ENCODE measurements at regions not wholly inside any gene's neighbourhood (a gene's known extent, or its start where the extent isn't known, plus 50 kb on each side); places are given as distances from the start of the nearest gene placed in this dataset.
"Not testable (repeated sequence)": the region's sequence is repeated elsewhere in the genome, so short reads cannot be mapped to it uniquely, and the experiment has no call there.

DNA sequence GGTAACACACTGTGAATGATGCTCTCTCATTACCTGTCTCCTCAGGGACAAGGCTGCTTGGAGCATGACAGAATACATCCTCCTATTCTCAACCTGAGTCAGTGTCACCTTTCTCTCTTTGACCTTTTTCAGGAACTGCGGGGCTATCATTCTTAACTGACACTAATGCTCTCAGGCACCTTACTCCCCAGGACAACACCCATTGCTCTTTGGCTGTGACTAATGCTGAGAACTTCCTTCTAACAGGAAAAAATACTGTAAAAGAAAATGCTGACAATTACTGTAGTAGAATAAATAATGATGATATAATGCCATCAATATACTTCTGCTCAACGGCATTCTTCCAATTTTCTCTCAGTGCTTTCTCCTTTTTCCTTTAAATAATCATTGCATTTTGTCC, 2082.7 kb upstream of the RAG2 start:
- Mint-ChIP-seq H3K4me3 (no peak overlapping the region), H3K36me3 (no peaks in the 10 kb centered on the region), H3K27ac (no peak overlapping the region), H3K4me1 (no peaks in the 10 kb centered on the region), H3K9me3 (peaks cover 13% of the 10 kb centered on the region), H3K27me3 (no peaks in the 10 kb centered on the region)
- POLR2A ChIA-PET: no interaction called here
- ATAC-seq (ENCODE audit: low read depth) (no peak), DNase-seq (no peak)

DNA sequence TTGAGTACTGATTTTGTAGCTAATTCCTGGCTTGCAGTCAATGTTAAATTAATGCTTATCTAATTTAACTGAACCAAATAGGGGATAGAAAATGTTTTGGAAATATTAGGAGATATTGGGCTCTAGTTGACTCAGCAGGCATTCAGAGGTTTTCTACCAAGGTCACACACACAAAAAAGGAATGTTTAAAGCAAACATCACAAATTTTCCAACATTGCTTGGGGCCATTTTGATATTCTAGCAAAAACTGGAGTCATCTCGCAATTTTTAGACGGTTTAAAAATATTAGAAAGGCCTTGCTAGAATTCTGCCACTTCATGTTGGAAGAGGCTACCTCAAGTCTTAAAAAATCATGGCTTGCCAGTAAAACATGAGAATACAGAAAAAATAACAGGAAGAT, 2082.1 kb upstream of the RAG2 start:
- Mint-ChIP-seq H3K4me1 (no peaks in the 10 kb centered on the region), H3K36me3 (no peaks in the 10 kb centered on the region), H3K27ac (no peak overlapping the region), H3K9me3 (peaks cover 13% of the 10 kb centered on the region), H3K4me3 (no peak overlapping the region), H3K27me3 (no peaks in the 10 kb centered on the region)
- POLR2A ChIA-PET: no interaction called here
- DNase-seq (no peak), ATAC-seq (ENCODE audit: low read depth) (no peak)

DNA sequence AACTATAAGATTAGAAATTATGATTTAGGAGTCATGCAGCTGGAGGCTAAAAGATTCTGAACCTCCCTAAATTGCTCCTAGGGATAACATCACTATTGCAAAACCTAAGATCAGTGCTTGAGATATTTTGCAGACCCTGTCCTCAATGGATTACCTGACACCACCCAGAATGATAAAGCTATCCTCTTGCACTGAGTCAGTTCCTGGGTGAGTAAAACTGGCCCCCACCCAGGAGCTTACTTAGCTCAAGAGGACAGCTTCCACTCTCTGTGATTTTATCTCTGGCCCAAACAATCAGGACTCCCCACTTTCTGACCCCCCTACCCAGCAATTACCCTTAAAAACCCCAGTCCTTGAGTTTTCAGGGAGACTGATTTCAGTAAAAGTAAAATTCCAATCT, 2074.4 kb upstream of the RAG2 start:
- Mint-ChIP-seq H3K9me3 (peaks cover 7% of the 10 kb centered on the region), H3K27me3 (no peaks in the 10 kb centered on the region), H3K4me3 (no peak overlapping the region), H3K36me3 (no peaks in the 10 kb centered on the region), H3K4me1 (no peaks in the 10 kb centered on the region), H3K27ac (no peak overlapping the region)
- POLR2A ChIA-PET: no interaction called here
- ATAC-seq (ENCODE audit: low read depth) (no peak), DNase-seq (no peak)

DNA sequence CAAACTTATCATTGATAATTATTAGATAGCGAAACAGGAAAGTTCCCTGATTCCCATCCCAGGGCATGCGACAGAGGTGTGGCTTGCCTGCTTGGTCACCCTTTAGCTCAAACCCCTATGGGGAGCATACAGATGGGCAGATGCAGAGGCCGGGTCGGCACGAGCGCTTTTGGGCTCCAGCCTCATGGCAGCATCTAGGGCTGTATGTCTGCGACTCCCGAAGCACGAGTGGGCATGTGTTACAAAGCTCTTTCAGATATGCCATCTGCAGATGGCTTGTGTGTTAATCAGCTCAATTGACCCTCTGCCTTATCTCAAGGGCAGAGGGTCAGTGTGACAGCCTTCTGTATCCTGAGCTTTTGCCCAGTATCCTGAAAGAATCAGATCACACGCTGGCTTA, 2069.3 kb upstream of the RAG2 start:
- Mint-ChIP-seq H3K4me3 (no peak overlapping the region), H3K36me3 (no peaks in the 10 kb centered on the region), H3K4me1 (no peaks in the 10 kb centered on the region), H3K9me3 (peaks cover 2% of the 10 kb centered on the region), H3K27ac (no peak overlapping the region), H3K27me3 (no peaks in the 10 kb centered on the region)
- ATAC-seq (ENCODE audit: low read depth) (no peak), DNase-seq (no peak)
- POLR2A ChIA-PET: no interaction called here

DNA sequence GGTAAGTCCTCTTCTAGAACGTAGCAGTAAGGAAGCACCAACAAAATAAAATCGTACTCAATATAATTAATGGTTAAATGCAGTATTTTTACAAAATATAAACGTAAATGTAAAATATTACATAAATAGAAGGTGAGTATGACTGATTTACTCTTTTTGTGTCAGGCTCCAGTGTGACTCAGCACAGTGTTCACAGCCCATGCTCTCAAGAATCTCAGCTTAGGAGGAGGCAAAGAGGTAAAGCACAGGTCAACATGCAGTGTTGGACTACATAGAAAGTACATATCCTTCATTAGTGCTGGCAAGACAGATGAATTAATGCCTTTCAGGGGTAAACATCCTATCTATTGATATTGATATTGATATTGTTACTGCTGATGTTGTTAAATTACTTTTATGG, 2050.6 kb upstream of the RAG2 start:
- POLR2A ChIA-PET: no interaction called here
- H3K4me1 Mint-ChIP-seq: no peaks in the 10 kb centered on the region
- H3K9me3 Mint-ChIP-seq: peaks cover 1% of the 10 kb centered on the region
- no peak for DNase-seq
- H3K27me3 Mint-ChIP-seq: no peaks in the 10 kb centered on the region
- H3K27ac Mint-ChIP-seq: no peak overlapping the region
- H3K36me3 Mint-ChIP-seq: no peaks in the 10 kb centered on the region
- H3K4me3 Mint-ChIP-seq: no peak overlapping the region
- ATAC-seq (ENCODE audit: low read depth): no peak

DNA sequence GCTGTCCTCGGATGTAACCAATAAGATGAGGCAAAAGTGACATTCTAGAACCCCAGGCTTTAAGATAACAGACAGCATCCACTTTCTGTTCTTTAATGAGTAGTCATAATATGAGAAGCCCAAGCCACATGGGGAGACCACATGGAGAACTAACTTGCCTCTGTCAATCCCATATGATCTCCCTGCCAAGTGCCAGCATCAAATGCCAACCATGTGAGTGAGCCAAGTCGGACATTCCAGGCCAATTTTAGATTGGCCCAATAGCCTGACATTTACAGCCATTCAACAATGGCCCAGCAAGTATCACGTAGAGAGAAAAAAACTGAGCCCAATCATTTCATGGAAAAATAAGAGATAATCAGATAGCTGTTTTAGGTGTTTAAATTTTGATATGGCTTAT, 2048.3 kb upstream of the RAG2 start:
- no peaks in the 10 kb centered on the region for H3K4me1 Mint-ChIP-seq
- POLR2A ChIA-PET: no interaction called here
- no peaks in the 10 kb centered on the region for H3K27me3 Mint-ChIP-seq
- peaks cover 3% of the 10 kb centered on the region for H3K9me3 Mint-ChIP-seq
- ATAC-seq (ENCODE audit: low read depth) (no peak), DNase-seq (no peak)
- no peaks in the 10 kb centered on the region for H3K36me3 Mint-ChIP-seq
- H3K4me3 Mint-ChIP-seq: no peak overlapping the region
- H3K27ac Mint-ChIP-seq: no peak overlapping the region

DNA sequence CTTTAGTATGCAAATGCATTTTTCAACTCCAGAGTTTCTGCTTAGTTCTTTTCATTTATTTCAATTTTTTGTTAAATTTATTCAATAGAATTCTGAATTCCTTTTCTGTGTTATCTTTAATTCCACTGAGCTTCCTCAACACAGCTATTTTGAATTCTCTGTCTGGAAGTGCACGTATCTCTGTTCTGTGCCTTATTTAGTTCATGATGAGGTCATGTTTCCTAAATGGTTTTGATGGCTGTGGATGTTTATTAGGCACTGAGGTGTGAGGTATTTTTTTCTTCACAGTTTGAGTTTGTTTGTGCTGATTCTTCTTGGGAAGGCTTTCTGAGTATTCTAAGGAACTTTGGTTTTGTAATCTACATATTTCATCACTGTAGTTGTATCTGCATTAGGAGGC, 2042.8 kb upstream of the RAG2 start:
- POLR2A ChIA-PET: no interaction called here
- ATAC-seq (ENCODE audit: low read depth): no peak
- peaks cover 5% of the 10 kb centered on the region for H3K9me3 Mint-ChIP-seq

DNA sequence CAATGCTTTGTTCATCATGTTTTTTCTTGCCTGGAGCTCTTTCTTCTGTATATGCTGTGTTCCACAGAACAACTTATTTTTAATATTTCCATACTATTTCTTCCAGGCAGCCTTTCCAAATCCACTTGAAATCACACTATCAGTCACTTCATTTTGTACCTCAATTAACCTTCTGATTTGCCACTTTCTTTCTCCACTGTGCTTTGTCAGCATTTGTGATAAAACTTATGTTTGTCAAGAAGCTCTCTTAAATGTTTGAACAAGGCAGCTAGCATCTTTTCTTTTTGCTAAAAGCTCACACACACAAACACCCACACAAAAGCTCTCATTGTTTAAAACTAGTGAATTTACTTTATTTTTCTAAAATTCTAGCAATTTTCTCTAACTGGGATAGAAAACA, 2014.7 kb upstream of the RAG2 start:
- Mint-ChIP-seq H3K4me3 (no peak overlapping the region), H3K27me3 (no peaks in the 10 kb centered on the region), H3K36me3 (no peaks in the 10 kb centered on the region), H3K4me1 (no peaks in the 10 kb centered on the region), H3K27ac (no peak overlapping the region), H3K9me3 (peaks cover 8% of the 10 kb centered on the region)
- DNase-seq (no peak), ATAC-seq (ENCODE audit: low read depth) (no peak)
- POLR2A ChIA-PET: no interaction called here

More for the DNA sequence above, 2042.8 kb upstream of the RAG2 start:
- H3K4me3 Mint-ChIP-seq: no peak overlapping the region
- no peak overlapping the region for H3K27ac Mint-ChIP-seq
- H3K4me1 Mint-ChIP-seq: no peaks in the 10 kb centered on the region
- no peak for DNase-seq
- no peaks in the 10 kb centered on the region for H3K27me3 Mint-ChIP-seq
- H3K36me3 Mint-ChIP-seq: no peaks in the 10 kb centered on the region

DNA sequence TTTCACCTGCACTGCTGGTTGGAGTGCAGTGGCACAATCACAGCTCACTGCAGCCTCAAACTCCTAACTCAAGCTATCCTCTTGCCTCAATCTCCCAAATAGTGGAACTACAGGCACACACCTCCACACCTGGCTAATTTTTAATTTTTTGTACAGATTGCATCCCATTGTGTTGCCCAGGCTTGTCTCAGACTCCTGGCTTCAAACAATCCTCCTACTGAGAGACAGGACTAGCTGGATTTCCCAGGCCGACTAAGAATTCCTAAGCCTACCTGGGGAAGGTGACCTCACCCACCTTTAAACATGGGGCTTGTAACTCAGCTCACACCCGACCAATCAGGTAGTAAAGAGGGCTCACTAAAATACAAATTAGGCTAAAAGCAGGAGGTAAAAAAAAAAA, 2003.3 kb upstream of the RAG2 start:
- peaks cover 11% of the 10 kb centered on the region for H3K9me3 Mint-ChIP-seq
- POLR2A ChIA-PET; ATAC-seq (ENCODE audit: low read depth); DNase-seq; H3K4me1 Mint-ChIP-seq; H3K27me3 Mint-ChIP-seq; H3K36me3 Mint-ChIP-seq; H3K27ac Mint-ChIP-seq; H3K4me3 Mint-ChIP-seq: not testable (repeated sequence)

DNA sequence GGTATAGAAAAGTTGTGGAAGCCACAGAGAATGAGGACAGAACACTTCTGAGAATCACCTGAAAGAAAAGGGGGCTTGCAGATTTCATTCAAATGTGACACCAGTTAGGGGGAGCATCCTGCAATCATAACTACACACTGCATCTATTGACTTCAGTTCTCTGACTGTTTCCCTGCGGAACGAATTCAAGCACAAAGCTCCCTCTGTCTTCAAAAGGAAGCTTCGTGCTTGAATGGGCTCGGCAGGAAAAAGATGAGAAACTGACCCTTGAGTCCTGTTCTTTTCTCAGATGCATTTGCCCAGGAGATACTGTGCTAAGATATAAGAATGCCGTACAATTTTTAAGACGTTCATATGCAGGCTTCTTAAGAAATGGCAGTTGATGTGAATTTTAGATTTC, 2000.4 kb upstream of the RAG2 start:
- Mint-ChIP-seq H3K27ac (no peak overlapping the region), H3K4me3 (no peak overlapping the region), H3K36me3 (no peaks in the 10 kb centered on the region), H3K27me3 (no peaks in the 10 kb centered on the region), H3K9me3 (peaks cover 4% of the 10 kb centered on the region), H3K4me1 (no peaks in the 10 kb centered on the region)
- POLR2A ChIA-PET: no interaction called here
- ATAC-seq (ENCODE audit: low read depth) (no peak), DNase-seq (no peak)

DNA sequence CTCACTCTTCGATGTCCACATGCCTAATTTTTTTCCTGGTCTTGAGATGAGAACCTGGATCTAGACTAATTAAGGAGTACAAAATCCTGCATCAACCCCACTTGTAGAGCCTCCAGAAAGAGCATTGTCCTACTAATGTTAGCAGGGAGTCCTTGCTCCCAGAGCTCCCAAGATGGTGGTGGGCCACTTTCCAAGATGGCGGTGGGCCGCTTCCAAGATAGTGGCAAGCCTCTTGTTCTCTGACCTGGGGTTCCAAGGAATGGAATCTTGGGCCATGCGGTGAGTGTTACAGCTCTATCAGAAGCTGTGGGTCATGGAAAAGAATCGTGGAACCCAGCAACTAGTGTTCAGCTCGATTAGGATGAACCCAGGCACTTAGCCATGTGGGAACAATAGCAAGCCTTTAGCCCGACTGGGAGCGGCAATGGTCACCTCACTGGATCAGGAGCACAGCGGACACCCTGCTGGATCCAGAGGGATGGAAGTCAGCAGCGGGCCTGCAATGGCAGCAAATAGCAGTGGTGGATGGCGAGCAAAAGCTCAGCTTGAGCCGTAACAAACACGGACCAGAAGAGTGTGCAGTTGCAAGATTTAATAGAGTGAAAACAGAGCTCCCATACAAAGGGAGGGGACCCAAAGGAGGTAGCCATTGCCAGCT, 1997.5 kb upstream of the RAG2 start:
- H3K36me3 Mint-ChIP-seq; H3K9me3 Mint-ChIP-seq; ATAC-seq (ENCODE audit: low read depth); POLR2A ChIA-PET; H3K27ac Mint-ChIP-seq; H3K27me3 Mint-ChIP-seq; DNase-seq; H3K4me1 Mint-ChIP-seq; H3K4me3 Mint-ChIP-seq: not testable (repeated sequence)

DNA sequence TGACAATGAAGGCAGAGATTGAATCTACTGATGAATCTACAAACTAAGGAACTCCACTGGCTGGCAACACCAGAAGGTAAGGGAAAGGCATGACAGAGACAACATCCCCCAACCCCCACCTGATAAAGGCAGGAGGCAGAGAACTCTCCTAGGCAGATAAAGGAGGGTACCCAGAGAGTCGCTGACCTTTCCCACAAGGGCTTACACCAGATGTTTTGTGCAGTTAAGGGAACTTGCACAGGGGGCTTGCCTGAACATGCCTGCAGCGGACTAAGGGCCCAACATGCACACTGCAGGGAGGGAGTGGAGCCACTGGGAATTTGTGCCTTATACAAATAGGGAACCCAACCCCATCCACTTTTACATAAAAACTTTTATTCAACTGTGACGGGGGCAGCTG, 1996.9 kb upstream of the RAG2 start:
- H3K9me3 Mint-ChIP-seq: peaks cover 2% of the 10 kb centered on the region
- H3K4me3 Mint-ChIP-seq: no peak overlapping the region
- ATAC-seq (ENCODE audit: low read depth) (no peak), DNase-seq (no peak)
- H3K27ac Mint-ChIP-seq: no peak overlapping the region
- no peaks in the 10 kb centered on the region for H3K36me3 Mint-ChIP-seq
- POLR2A ChIA-PET: no interaction called here
- H3K4me1 Mint-ChIP-seq: no peaks in the 10 kb centered on the region
- H3K27me3 Mint-ChIP-seq: no peaks in the 10 kb centered on the region

DNA sequence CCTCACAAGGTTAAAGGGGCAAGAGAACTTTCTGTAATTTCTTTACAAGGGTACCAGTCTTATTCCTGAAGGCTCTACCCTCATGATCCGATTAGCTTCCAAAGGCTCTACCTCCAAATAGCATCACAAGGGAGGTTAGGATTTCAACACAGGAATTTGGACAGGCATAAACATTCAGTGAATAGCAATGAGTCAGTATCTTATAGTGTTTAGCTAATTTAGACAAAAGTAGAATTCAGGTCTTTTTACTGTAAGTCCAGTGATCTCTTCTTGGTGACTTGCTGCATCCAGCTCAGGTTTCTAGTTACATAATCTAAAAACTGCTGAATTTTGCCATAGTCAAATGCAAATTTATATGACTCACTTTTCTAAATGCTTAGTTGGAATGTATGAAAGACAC, 1995.6 kb upstream of the RAG2 start:
- ATAC-seq (ENCODE audit: low read depth): no peak
- Mint-ChIP-seq H3K9me3 (peaks cover 2% of the 10 kb centered on the region), H3K4me1 (no peaks in the 10 kb centered on the region), H3K4me3 (no peak overlapping the region), H3K27ac (no peak overlapping the region), H3K36me3 (no peaks in the 10 kb centered on the region), H3K27me3 (no peaks in the 10 kb centered on the region)
- DNase-seq: no peak
- POLR2A ChIA-PET: no interaction called here

DNA sequence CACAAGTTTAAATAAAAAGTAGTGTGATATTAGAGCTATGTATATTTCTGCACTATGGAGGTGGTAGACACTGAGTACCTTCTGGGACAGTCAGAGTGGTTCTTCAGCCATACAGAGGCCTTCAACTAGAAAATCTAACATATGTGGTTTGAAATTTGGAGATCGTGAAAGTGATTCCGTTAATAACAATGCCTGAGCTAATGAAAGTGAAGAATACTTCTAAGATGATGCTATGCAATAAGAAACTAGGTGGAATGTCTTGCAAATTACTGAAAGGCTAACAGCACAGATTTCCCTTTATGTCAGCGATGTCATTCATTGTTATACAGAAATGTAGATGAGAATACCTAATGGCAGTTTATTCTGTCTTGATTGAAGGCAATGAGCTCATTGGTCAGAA, 1984.7 kb upstream of the RAG2 start:
- Mint-ChIP-seq H3K4me1 (no peaks in the 10 kb centered on the region), H3K36me3 (no peaks in the 10 kb centered on the region), H3K27me3 (no peaks in the 10 kb centered on the region), H3K4me3 (no peak overlapping the region), H3K9me3 (peaks cover 4% of the 10 kb centered on the region), H3K27ac (no peak overlapping the region)
- POLR2A ChIA-PET: no interaction called here
- ATAC-seq (ENCODE audit: low read depth) (no peak), DNase-seq (no peak)

DNA sequence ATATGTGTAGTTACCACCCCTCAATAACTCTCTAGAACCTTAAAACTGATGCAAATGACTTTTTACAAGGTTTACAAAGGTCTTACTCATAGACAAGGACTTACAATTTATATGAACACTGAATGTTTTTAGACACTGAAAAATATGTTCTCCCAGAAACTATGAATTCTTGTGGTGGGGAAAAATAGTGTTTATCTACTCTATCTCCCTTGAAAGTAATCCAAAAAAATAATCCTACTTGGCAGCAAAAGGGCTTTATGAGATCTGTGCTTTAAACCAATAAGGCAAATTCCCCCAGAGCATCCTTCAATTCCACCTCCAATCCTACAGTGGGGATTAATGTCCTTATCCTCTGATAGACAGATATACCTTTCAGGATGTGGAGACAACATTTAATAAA, 1984.1 kb upstream of the RAG2 start:
- H3K27ac Mint-ChIP-seq: no peak overlapping the region
- DNase-seq (no peak), ATAC-seq (ENCODE audit: low read depth) (no peak)
- no peaks in the 10 kb centered on the region for H3K27me3 Mint-ChIP-seq
- no peaks in the 10 kb centered on the region for H3K36me3 Mint-ChIP-seq
- POLR2A ChIA-PET: no interaction called here
- H3K4me3 Mint-ChIP-seq: no peak overlapping the region
- H3K4me1 Mint-ChIP-seq: no peaks in the 10 kb centered on the region
- peaks cover 4% of the 10 kb centered on the region for H3K9me3 Mint-ChIP-seq

Data from activated naive CD8-positive, alpha-beta T cell treated with anti-CD3 and anti-CD28 coated beads, Interleukin-2, amount 10 ng/mL, durations not matched to agents 7 days and 5 days (primary cell).